HEK293 (cell line): ENCODE measurements at regions not wholly inside any gene's neighbourhood (a gene's known extent, or its start where the extent isn't known, plus 50 kb on each side); places are given as distances from the start of the nearest gene placed in this dataset.

Experiments
- CTCF ChIA-PET: fragments of 350-600 bp; formaldehyde crosslinking; extraction: SDS; loops from one replicate; lab custom pipeline; 2021; ENCODE audit warnings: antibody characterized with exemption; lab: Yijun Ruan, JAX
- POLR2A ChIA-PET: fragments of 300-600 bp; formaldehyde crosslinking; extraction: SDS; loops from one replicate; lab custom pipeline; 2020; ENCODE audit warnings: antibody characterized with exemption, inconsistent platforms; lab: Yijun Ruan, JAX
- H3K27ac ChIP-seq: fragments of 200-500 bp; sonication (Bioruptor generic); 2 replicates; pipeline ENCODE4 v1.5.1; 2014; ENCODE audit warnings: low read depth, low read length, control low read depth, inconsistent platforms; ENCODE audit errors: extremely low read depth
- H3K36me3 ChIP-seq, 2 experiments: fragments of 200-500 bp in 1 of 2; sonication (Bioruptor generic) in 1 of 2; 1 replicate in 1 of 2; 2 replicates in 1 of 2; pipeline ENCODE4 v1.5.1; 2014 to 2017; ENCODE audit warnings: inconsistent platforms in 2 of 2, low read length in 2 of 2; ENCODE audit not compliant: control insufficient read depth in 2 of 2, insufficient read depth in 1 of 2
- H3K4me1 ChIP-seq: fragments of 200-500 bp; sonication (Bioruptor generic); 2 replicates; pipeline ENCODE4 v1.5.1; 2014; ENCODE audit warnings: mild to moderate bottlenecking, low read length, inconsistent platforms; ENCODE audit not compliant: control insufficient read depth, insufficient read depth
- H3K4me3 ChIP-seq: 2 replicates; pipeline ENCODE4 v1.5.1; 2011; ENCODE audit warnings: low read depth, mild to moderate bottlenecking, control low read depth, low read length, moderate library complexity
- H3K9me3 ChIP-seq: fragments of 200-500 bp; sonication (Bioruptor generic); 2 replicates; pipeline ENCODE4 v1.5.1; 2014; ENCODE audit warnings: low read depth, low read length, inconsistent platforms; ENCODE audit not compliant: control insufficient read depth, insufficient read depth
- MZF1 ChIP-seq: fragments of 450-650 bp; formaldehyde crosslinking; IDR thresholded peaks from 2 replicates; pipeline ENCODE4 v1.5.1; 2017; ENCODE audit warnings: missing biosample characterization, missing genetic modification characterization, borderline replicate concordance
- PRDM1 ChIP-seq: fragments of 450-650 bp; formaldehyde crosslinking; IDR thresholded peaks from 2 replicates; pipeline ENCODE4; 2016; ENCODE audit warnings: missing biosample characterization, missing genetic modification characterization
- SP3 ChIP-seq: fragments of 450-650 bp; formaldehyde crosslinking; IDR thresholded peaks from 2 replicates; pipeline ENCODE4 v1.5.1; 2016; ENCODE audit warnings: missing biosample characterization, missing genetic modification characterization
- TCF7L2 ChIP-seq: IDR thresholded peaks from 2 replicates; pipeline ENCODE4 v1.6.1; 2011; ENCODE audit warnings: low read depth, mild to moderate bottlenecking, inconsistent platforms, low read length, moderate library complexity, borderline replicate concordance
- TSHZ1 ChIP-seq: fragments of 450-650 bp; formaldehyde crosslinking; IDR thresholded peaks from 2 replicates; pipeline ENCODE4 v1.5.1; 2016; ENCODE audit warnings: missing biosample characterization, missing genetic modification characterization, borderline replicate concordance
- ZNF148 ChIP-seq: fragments of 450-650 bp; formaldehyde crosslinking; IDR thresholded peaks from 2 replicates; pipeline ENCODE4 v1.5.0; 2017; ENCODE audit warnings: missing biosample characterization, missing genetic modification characterization, borderline replicate concordance
- ZNF169 ChIP-seq: fragments of 450-650 bp; formaldehyde crosslinking; IDR thresholded peaks from 2 replicates; pipeline ENCODE4 v1.5.1; 2016; ENCODE audit warnings: missing biosample characterization, missing genetic modification characterization
- ZNF214 ChIP-seq: fragments of 450-650 bp; formaldehyde crosslinking; IDR thresholded peaks from 2 replicates; pipeline ENCODE4 v1.5.1; 2017; ENCODE audit warnings: missing biosample characterization, mild to moderate bottlenecking, missing genetic modification characterization, borderline replicate concordance
- ZNF221 ChIP-seq: fragments of 450-650 bp; formaldehyde crosslinking; IDR thresholded peaks from 2 replicates; pipeline ENCODE4 v1.5.1; 2017; ENCODE audit warnings: missing biosample characterization, missing genetic modification characterization, borderline replicate concordance
- ZNF24 ChIP-seq: fragments of 450-650 bp; formaldehyde crosslinking; IDR thresholded peaks from 2 replicates; pipeline ENCODE4 v1.5.1; 2016; ENCODE audit warnings: missing biosample characterization, missing genetic modification characterization
- ZNF513 ChIP-seq: fragments of 450-650 bp; IDR thresholded peaks from 2 replicates; pipeline ENCODE4 v1.5.1; 2018; ENCODE audit warnings: missing biosample characterization, missing genetic modification characterization
- ZNF518A ChIP-seq: fragments of 450-650 bp; formaldehyde crosslinking; conservative IDR thresholded peaks from 2 replicates; pipeline ENCODE4 v1.5.1; 2016; ENCODE audit warnings: low read depth, missing biosample characterization, missing genetic modification characterization
- ZNF521 ChIP-seq: fragments of 450-650 bp; formaldehyde crosslinking; IDR thresholded peaks from 2 replicates; pipeline ENCODE4 v1.5.1; 2017; ENCODE audit warnings: missing biosample characterization, mild to moderate bottlenecking, missing genetic modification characterization
- ZNF558 ChIP-seq: fragments of 450-650 bp; formaldehyde crosslinking; IDR thresholded peaks from 2 replicates; pipeline ENCODE4 v1.5.1; 2016; ENCODE audit warnings: missing biosample characterization, missing genetic modification characterization
- ZNF571 ChIP-seq: fragments of 450-650 bp; formaldehyde crosslinking; IDR thresholded peaks from 2 replicates; pipeline ENCODE4 v1.5.0; 2017; ENCODE audit warnings: missing biosample characterization, missing genetic modification characterization
- ZNF747 ChIP-seq: fragments of 450-650 bp; formaldehyde crosslinking; IDR thresholded peaks from 2 replicates; pipeline ENCODE4 v1.5.1; 2016; ENCODE audit warnings: missing biosample characterization, missing genetic modification characterization

- no peak for TF ChIP-seq TSHZ1 (tag by site-specific recombination)
- TF ChIP-seq ZNF518A (tag by site-specific recombination) = no peak
- TF ChIP-seq ZNF221 (tag by site-specific recombination) = no peak
- TF ChIP-seq ZNF513 (tag by site-specific recombination) = no peak
- no peak for TF ChIP-seq ZNF169
- TF ChIP-seq ZNF747 = no peak
- TF ChIP-seq, all 188 proteins: peak for 0
Measured at GRCh38 chr2:132252894-132253264, 91.1 kb upstream of the ANKRD30BL start (continued).

GRCh38 chr2:132253496-132254305 is 91.9 kb upstream of the ANKRD30BL start:
- H3K27ac ChIP-seq = no peak overlapping the region
- H3K4me1 ChIP-seq = no peaks in the 10 kb centered on the region
- H3K4me3 ChIP-seq = no peak overlapping the region
- POLR2A ChIA-PET = no interaction called here
- CTCF ChIA-PET = no interaction called here
- no peaks in the 10 kb centered on the region for H3K36me3 ChIP-seq
- no peaks in the 10 kb centered on the region for H3K9me3 ChIP-seq
- TF ChIP-seq ZNF214 (no peak), TCF7L2 (no peak), ZNF571 (tag by site-specific recombination) (no peak), ZNF521 (tag by site-specific recombination) (no peak), PRDM1 (tag by site-specific recombination) (no peak), ZNF148 (no peak), MZF1 (tag by site-specific recombination) (no peak), SP3 (tag by site-specific recombination) (no peak), TSHZ1 (tag by site-specific recombination) (no peak), ZNF558 (tag by site-specific recombination) (no peak), ZNF24 (tag by site-specific recombination) (no peak)
